Endothelial cell of umbilical vein (primary cell): ENCODE measurements at regions not wholly inside any gene's neighbourhood (a gene's known extent, or its start where the extent isn't known, plus 50 kb on each side); places are given as distances from the start of the nearest gene placed in this dataset.
"Not testable (repeated sequence)": the region's sequence is repeated elsewhere in the genome, so short reads cannot be mapped to it uniquely, and the experiment has no call there.

Source experiments
- BruUV-seq: library from RNA; stranded (reverse); fragments of 400-500 nt; replicated peaks from 2 replicates; lab custom pipeline; 2021; lab: Mats Ljungman, UMichigan
- CTCF ChIA-PET: fragments of 300-600, 350-600 bp; sonication (Branson Sonifier 250); formaldehyde crosslinking; loops from one replicate; lab custom pipeline; 2021; ENCODE audit warnings: antibody characterized with exemption, inconsistent platforms; lab: Charles Lee
- POLR2A ChIA-PET: fragments of 300-600, 350-600 bp; sonication (Branson Sonifier 250); formaldehyde crosslinking; loops from one replicate; lab custom pipeline; 2021; ENCODE audit warnings: antibody characterized with exemption, inconsistent platforms; lab: Charles Lee
- DNase-seq: peaks from one replicate; pipeline ENCODE4 v3.0.0-alpha.2; 2011; ENCODE audit warnings: low read depth, low spot score
- FAIRE-seq: peaks from 2 replicates; lab custom pipeline; 2011; peaks lifted over from hg19 to GRCh38; lab: Jason Lieb, UNC
- H2AFZ ChIP-seq: 2 replicates; pipeline ENCODE4 v1.6.0; 2012; ENCODE audit warnings: low read depth, low read length, control low read depth, inconsistent platforms
- H3K27ac ChIP-seq: 2 replicates; pipeline ENCODE4 v1.5.1; 2011; ENCODE audit warnings: low read depth, mild to moderate bottlenecking, control low read depth, low read length, moderate library complexity; ENCODE audit not compliant: insufficient read depth
- H3K27me3 ChIP-seq, 2 experiments: 2 replicates each; pipeline versions ENCODE4 v1.6.0 to v1.6.1; 2011; ENCODE audit warnings: low read length in 2 of 2, mixed read lengths in 1 of 2; ENCODE audit not compliant: control insufficient read depth in 2 of 2, insufficient read depth in 2 of 2
- H3K36me3 ChIP-seq, 2 experiments: 2 replicates in 1 of 2; 3 replicates in 1 of 2; pipeline ENCODE4 v1.5.1; 2011; ENCODE audit warnings: low read length in 2 of 2, mild to moderate bottlenecking in 1 of 2, moderate library complexity in 1 of 2; ENCODE audit not compliant: control insufficient read depth in 2 of 2, insufficient read depth in 2 of 2; ENCODE audit errors: extremely low read depth in 1 of 2
- H3K4me1 ChIP-seq: 3 replicates; pipeline ENCODE4 v1.5.1; 2011; ENCODE audit warnings: mild to moderate bottlenecking, low read length; ENCODE audit not compliant: control insufficient read depth, insufficient read depth; ENCODE audit errors: extremely low read depth
- H3K4me2 ChIP-seq: 2 replicates; pipeline ENCODE4 v1.6.1; 2011; ENCODE audit warnings: low read length, control low read depth, mixed read lengths; ENCODE audit not compliant: insufficient read depth
- H3K4me3 ChIP-seq, 3 experiments: fragments of 200-600 bp in 1 of 3; sonication (generic), shearing (Covaris generic) in 1 of 3; replicated peaks in 1 of 3; 2 replicates each; pipeline ENCODE4 v1.5.1; 2011 to 2016; ENCODE audit warnings: control low read depth in 3 of 3, low read length in 3 of 3, mild to moderate bottlenecking in 2 of 3, inconsistent platforms in 1 of 3, low read depth in 1 of 3, moderate library complexity in 1 of 3; ENCODE audit not compliant: insufficient read depth in 1 of 3
- H3K79me2 ChIP-seq: 2 replicates; pipeline ENCODE4 v1.6.0; 2012; ENCODE audit warnings: low read length, inconsistent platforms; ENCODE audit not compliant: control insufficient read depth, insufficient read depth
- H3K9ac ChIP-seq: replicated peaks from 2 replicates; pipeline ENCODE3; 2011; ENCODE audit warnings: low read length, control low read depth; ENCODE audit not compliant: insufficient read depth; ENCODE audit errors: extremely low read depth
- H3K9me1 ChIP-seq: replicated peaks from 3 replicates; pipeline ENCODE4 v1.6.0; 2011; ENCODE audit warnings: mild to moderate bottlenecking, low read length; ENCODE audit not compliant: control insufficient read depth, insufficient read depth; ENCODE audit errors: extremely low read depth
- H3K9me3 ChIP-seq: replicated peaks from 2 replicates; pipeline ENCODE4 v1.5.1; 2012; ENCODE audit warnings: low read length, inconsistent platforms; ENCODE audit not compliant: control insufficient read depth, insufficient read depth
- H4K20me1 ChIP-seq: replicated peaks from 2 replicates; pipeline ENCODE3; 2011; ENCODE audit warnings: mild to moderate bottlenecking, low read length; ENCODE audit not compliant: control insufficient read depth, insufficient read depth; ENCODE audit errors: extremely low read depth
- dilution Hi-C: fragments of 300-500 bp; cut with MboI; formaldehyde crosslinking; loops from one replicate; pipeline ENCODE4 v1.15.0; 2019; ENCODE audit warnings: low sequenced_read_pairs; ENCODE audit not compliant: extremely low pct_ligation_motif_present
- intact Hi-C: fragments of 100-400 bp; cut with micrococcal nuclease; formaldehyde crosslinking; loops from one replicate; pipeline ENCODE4 v1.10.0; 2022

- DNase-seq, CTCF ChIA-PET, H3K79me2 ChIP-seq, H3K4me1 ChIP-seq, dilution Hi-C loops, H2AFZ ChIP-seq, H4K20me1 ChIP-seq, H3K9ac ChIP-seq, BruUV-seq, POLR2A ChIA-PET, H3K9me1 ChIP-seq, H3K4me2 ChIP-seq, intact Hi-C loops, H3K36me3 ChIP-seq, H3K27ac ChIP-seq, H3K27me3 ChIP-seq, H3K9me3 ChIP-seq, H3K4me3 ChIP-seq: not testable (repeated sequence)
- peak; percentile 67 for FAIRE-seq
Measured at GRCh38 chr14:18527032-18527431, 73.9 kb upstream of the OR11H12 start.
